ENCODE measurements at regions not wholly inside any gene's neighbourhood (a gene's known extent, or its start where the extent isn't known, plus 50 kb on each side); places are given as distances from the start of the nearest gene placed in this dataset.

DNA sequence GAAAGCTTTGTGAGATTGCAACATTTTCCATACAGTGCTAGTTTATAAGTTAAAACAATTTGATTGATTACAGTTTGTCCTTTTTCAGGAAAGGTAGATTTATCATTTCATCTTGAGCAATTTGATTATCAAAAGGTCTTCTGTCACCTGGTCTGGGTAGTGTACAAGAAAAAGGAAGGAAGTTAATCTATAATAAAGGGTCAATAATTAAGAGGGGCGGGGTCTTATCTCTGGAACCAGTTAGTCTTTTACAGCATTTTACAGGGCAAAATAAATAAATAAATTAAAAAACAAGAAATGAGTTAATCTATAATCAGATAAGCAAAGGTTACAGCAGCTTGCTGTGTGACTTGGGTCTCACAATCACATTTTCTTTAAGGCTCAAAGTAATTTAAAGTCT lies 277.8 kb upstream of the GYPC start:
- TF ChIP-seq, protein P1, sequence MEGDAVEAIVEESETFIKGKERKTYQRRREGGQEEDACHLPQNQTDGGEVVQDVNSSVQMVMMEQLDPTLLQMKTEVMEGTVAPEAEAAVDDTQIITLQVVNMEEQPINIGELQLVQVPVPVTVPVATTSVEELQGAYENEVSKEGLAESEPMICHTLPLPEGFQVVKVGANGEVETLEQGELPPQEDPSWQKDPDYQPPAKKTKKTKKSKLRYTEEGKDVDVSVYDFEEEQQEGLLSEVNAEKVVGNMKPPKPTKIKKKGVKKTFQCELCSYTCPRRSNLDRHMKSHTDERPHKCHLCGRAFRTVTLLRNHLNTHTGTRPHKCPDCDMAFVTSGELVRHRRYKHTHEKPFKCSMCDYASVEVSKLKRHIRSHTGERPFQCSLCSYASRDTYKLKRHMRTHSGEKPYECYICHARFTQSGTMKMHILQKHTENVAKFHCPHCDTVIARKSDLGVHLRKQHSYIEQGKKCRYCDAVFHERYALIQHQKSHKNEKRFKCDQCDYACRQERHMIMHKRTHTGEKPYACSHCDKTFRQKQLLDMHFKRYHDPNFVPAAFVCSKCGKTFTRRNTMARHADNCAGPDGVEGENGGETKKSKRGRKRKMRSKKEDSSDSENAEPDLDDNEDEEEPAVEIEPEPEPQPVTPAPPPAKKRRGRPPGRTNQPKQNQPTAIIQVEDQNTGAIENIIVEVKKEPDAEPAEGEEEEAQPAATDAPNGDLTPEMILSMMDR (conservative IDR thresholded peaks at IDR 0.05; ENCODE audit: low read depth, low read length): no peak
- TF ChIP-seq MAZ (IDR thresholded peaks at IDR 0.05; ENCODE audit: borderline replicate concordance, low read depth, low read length) (no peak), BHLHE40 (IDR thresholded peaks at IDR 0.05; ENCODE audit: low read depth, low read length) (no peak)

Measured in IMR-90 (cell line).